ENCODE measurements at regions not wholly inside any gene's neighbourhood (a gene's known extent, or its start where the extent isn't known, plus 50 kb on each side); places are given as distances from the start of the nearest gene placed in this dataset.
"Not testable (repeated sequence)": the region's sequence is repeated elsewhere in the genome, so short reads cannot be mapped to it uniquely, and the experiment has no call there.

DNA sequence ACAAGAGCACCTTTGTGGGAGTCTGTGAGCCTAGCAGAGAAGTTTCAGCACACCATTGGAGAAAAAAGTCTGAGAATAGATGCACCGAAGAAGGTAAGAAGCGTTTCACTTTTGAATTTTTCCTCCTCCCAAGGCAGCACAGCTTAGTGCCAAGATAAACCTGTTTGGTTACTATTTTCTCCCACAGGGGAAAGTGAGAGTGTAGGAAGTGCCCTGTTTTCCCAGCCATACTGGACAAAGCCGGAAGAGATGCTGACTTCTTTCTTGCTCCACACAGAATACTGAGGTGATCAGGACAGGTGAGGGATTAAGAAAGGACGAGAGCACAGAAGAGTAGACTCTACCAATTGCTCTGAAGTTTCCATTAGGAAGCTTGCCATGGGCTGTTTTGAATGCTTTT lies 1011.0 kb upstream of the MIR17HG start:
- Histone ChIP-seq H3K4me3 (ENCODE audit: low read depth, low read length) (no peak overlapping the region), H3K27ac (ENCODE audit: low read depth, low read length) (no peak overlapping the region), H3K27me3 (ENCODE audit: control insufficient read depth, insufficient read depth, low read length) (no peaks in the 10 kb centered on the region), H3K9me3 (ENCODE audit: control insufficient read depth, insufficient read depth, low read length) (no peaks in the 10 kb centered on the region)
- ChIA-PET CTCF (no interaction called here), POLR2A (no interaction called here)
- no peak for DNase-seq (ENCODE audit: low read depth, low spot score)
- TF ChIP-seq, protein P1, sequence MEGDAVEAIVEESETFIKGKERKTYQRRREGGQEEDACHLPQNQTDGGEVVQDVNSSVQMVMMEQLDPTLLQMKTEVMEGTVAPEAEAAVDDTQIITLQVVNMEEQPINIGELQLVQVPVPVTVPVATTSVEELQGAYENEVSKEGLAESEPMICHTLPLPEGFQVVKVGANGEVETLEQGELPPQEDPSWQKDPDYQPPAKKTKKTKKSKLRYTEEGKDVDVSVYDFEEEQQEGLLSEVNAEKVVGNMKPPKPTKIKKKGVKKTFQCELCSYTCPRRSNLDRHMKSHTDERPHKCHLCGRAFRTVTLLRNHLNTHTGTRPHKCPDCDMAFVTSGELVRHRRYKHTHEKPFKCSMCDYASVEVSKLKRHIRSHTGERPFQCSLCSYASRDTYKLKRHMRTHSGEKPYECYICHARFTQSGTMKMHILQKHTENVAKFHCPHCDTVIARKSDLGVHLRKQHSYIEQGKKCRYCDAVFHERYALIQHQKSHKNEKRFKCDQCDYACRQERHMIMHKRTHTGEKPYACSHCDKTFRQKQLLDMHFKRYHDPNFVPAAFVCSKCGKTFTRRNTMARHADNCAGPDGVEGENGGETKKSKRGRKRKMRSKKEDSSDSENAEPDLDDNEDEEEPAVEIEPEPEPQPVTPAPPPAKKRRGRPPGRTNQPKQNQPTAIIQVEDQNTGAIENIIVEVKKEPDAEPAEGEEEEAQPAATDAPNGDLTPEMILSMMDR (IDR thresholded peaks at IDR 0.05; ENCODE audit: low read depth, low read length): no peak

DNA sequence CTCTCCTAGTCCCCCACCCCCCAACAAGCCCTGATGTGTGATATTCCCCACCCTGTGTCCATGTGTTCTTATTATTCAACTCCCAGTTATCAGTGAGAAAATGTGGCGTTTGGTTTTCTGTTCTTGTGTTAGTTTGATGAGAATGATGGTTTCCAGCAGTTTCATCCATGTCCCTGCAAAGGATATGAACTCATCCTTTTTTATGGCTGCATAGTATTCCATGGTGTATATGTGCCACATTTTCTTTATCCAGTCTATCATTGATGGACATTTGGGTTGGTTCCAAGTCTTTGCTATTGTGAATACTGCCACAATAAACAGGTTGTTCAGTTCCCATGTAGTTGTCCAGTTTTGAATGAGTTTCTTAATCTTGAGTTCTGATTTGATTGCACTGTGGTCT lies 1006.1 kb upstream of the MIR17HG start:
- CTCF ChIA-PET; DNase-seq (ENCODE audit: low read depth, low spot score); H3K27me3 ChIP-seq (ENCODE audit: control insufficient read depth, insufficient read depth, low read length); POLR2A ChIA-PET; H3K9me3 ChIP-seq (ENCODE audit: control insufficient read depth, insufficient read depth, low read length); H3K27ac ChIP-seq (ENCODE audit: low read depth, low read length); H3K4me3 ChIP-seq (ENCODE audit: low read depth, low read length): not testable (repeated sequence)

DNA sequence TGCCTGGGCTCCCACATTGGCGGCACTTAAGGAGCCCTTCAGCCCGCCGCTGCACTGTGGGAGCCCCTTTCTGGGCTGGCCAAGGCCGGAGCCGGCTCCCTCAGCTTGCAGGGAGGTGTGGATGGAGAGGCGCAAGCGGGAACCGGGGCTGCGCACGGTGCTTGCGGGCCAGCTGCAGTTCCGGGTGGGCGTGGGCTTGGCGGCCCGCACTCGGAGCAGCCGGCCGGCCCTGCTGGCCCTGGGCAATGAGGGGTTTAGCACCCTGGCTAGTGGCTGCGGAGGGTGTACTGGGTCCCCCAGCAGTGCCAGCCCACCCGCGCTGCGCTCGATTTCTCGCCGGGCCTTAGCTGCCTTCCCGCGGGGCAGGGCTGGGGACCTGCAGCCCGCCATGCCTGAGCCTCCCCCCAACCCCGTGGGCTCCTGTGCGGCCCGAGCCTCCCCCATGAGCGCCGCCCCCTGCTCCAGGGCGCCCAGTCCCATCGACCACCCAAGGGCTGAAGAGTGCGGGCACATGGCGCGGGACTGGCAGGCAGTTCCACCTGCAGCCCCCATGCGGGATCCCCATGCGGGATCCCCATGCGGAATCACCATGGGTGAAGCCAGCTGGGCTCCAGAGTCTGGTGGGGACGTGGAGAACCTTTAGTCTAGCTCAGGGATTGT lies 998.9 kb upstream of the MIR17HG start:
- H3K4me3 ChIP-seq (ENCODE audit: low read depth, low read length); H3K9me3 ChIP-seq (ENCODE audit: control insufficient read depth, insufficient read depth, low read length); H3K27me3 ChIP-seq (ENCODE audit: control insufficient read depth, insufficient read depth, low read length); DNase-seq (ENCODE audit: low read depth, low spot score); H3K27ac ChIP-seq (ENCODE audit: low read depth, low read length); POLR2A ChIA-PET; CTCF ChIA-PET: not testable (repeated sequence)

DNA sequence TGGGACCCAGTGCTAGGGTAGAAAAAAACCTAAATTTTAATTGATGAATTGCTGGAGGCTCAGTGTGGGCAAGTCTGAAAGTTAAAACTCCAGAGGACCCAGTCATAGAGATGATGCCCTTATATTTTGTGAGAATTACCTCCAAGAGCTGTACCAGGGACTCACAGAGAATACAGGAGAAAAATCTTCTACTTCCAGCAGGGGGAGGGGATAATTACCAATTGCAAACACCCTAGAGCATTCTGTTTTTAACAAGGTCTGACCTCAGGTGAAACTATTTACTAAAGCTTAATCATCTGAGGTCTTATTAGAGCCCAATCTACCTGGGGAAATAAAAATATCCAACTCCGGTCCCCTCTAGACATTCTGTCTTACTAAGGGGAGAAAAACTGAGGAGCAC lies 994.7 kb upstream of the MIR17HG start:
- H3K4me3 ChIP-seq (ENCODE audit: low read depth, low read length): no peak overlapping the region
- no peak overlapping the region for H3K27ac ChIP-seq (ENCODE audit: low read depth, low read length)
- ChIA-PET CTCF (no interaction called here), POLR2A (no interaction called here)
- TF ChIP-seq, protein P1 (IDR thresholded peaks at IDR 0.05; ENCODE audit: low read depth, low read length): no peak
- peaks cover 5% of the 10 kb centered on the region; the same call in 1 of the 2 replicates for H3K9me3 ChIP-seq (ENCODE audit: control insufficient read depth, insufficient read depth, low read length)
- H3K27me3 ChIP-seq (ENCODE audit: control insufficient read depth, insufficient read depth, low read length): no peaks in the 10 kb centered on the region
- DNase-seq (ENCODE audit: low read depth, low spot score): no peak

DNA sequence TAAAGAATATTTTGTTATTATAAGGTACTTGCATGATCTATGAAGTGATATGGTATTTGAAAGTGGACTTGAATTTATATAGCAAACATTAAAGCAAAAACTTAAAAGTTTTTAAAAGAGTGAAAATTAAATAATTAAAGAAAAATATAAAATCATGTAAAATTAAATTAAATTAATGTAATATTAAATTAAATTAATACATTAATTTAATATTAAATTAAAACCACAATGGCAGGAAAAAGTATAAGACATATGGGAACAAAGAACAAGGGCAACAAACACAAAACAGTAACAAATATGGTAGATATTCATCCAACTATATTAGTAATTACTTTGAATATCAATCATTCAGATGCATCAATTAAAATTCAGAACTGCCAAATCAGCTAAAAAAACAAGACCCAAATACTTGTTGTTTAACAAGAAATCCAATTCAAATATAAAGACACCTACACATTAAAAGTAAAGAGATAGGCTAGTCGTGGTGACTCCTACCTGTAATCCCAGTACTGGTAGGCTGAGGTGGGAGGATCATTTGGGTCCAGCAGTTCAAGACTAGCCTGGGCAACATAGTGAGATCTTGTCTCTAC lies 992.2 kb upstream of the MIR17HG start:
- POLR2A ChIA-PET: no interaction called here
- TF ChIP-seq, protein P1 (IDR thresholded peaks at IDR 0.05; ENCODE audit: low read depth, low read length): no peak
- no peak overlapping the region for H3K27ac ChIP-seq (ENCODE audit: low read depth, low read length)
- CTCF ChIA-PET: no interaction called here
- no peak overlapping the region for H3K4me3 ChIP-seq (ENCODE audit: low read depth, low read length)
- DNase-seq (ENCODE audit: low read depth, low spot score): no peak
- H3K27me3 ChIP-seq (ENCODE audit: control insufficient read depth, insufficient read depth, low read length): no peaks in the 10 kb centered on the region
- no peaks in the 10 kb centered on the region for H3K9me3 ChIP-seq (ENCODE audit: control insufficient read depth, insufficient read depth, low read length)

DNA sequence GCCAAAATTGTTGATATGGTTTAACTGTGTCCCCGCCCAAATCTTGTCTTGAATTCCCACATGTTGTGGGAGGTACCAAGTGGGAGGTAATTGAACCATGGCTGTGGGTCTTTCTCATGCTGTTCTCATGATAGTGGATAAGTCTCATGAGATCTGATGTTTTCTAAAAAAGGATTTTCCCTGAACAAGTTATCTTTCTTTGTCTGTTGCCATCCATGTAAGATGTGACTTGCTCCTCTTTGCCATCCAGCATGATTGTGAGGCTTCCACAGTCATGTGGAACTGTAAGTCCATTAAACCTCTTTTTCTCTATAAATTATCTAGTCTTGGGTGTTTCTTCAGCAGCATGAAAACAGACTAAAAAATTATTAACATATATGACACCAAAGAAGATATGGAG lies 986.7 kb upstream of the MIR17HG start:
- ChIA-PET POLR2A (no interaction called here), CTCF (interaction anchor here (1.0 kb wide), 1 partner anchor 35 kb away, joined by 4 read pairs; no protein-coding TSS in a partner anchor)
- Histone ChIP-seq H3K27ac (ENCODE audit: low read depth, low read length) (no peak overlapping the region), H3K4me3 (ENCODE audit: low read depth, low read length) (no peak overlapping the region), H3K9me3 (ENCODE audit: control insufficient read depth, insufficient read depth, low read length) (no peaks in the 10 kb centered on the region), H3K27me3 (ENCODE audit: control insufficient read depth, insufficient read depth, low read length) (no peaks in the 10 kb centered on the region)
- TF ChIP-seq, protein P1 (IDR thresholded peaks at IDR 0.05; ENCODE audit: low read depth, low read length): no peak
- no peak for DNase-seq (ENCODE audit: low read depth, low spot score)

All from AG04450 (cell line).